HL-60 (cell line): ENCODE measurements at regions not wholly inside any gene's neighbourhood (a gene's known extent, or its start where the extent isn't known, plus 50 kb on each side); places are given as distances from the start of the nearest gene placed in this dataset.

ENCODE experiments used
- GABPA ChIP-seq: IDR thresholded peaks from 2 replicates; pipeline ENCODE4 v1.6.1; 2012; ENCODE audit warnings: low read depth
- POLR2AphosphoS5 ChIP-seq: IDR thresholded peaks from 2 replicates; pipeline ENCODE4 v1.6.1; 2012; ENCODE audit warnings: low read depth
- REST ChIP-seq: IDR thresholded peaks from 2 replicates; pipeline ENCODE4 v1.6.1; 2012; ENCODE audit warnings: low read depth; ENCODE audit not compliant: insufficient replicate concordance
- TF ChIP-seq, protein P1 (sequence below): IDR thresholded peaks from one replicate; pipeline ENCODE4 v1.5.1; 2011; ENCODE audit warnings: low read length, control low read depth, inconsistent platforms; ENCODE audit not compliant: insufficient read depth

GRCh38 chr1:22340873-22341272 is 110.8 kb upstream of the ZBTB40 start:
- TF ChIP-seq POLR2AphosphoS5 (no peak), REST (no peak), GABPA (no peak)
- TF ChIP-seq, protein P1, sequence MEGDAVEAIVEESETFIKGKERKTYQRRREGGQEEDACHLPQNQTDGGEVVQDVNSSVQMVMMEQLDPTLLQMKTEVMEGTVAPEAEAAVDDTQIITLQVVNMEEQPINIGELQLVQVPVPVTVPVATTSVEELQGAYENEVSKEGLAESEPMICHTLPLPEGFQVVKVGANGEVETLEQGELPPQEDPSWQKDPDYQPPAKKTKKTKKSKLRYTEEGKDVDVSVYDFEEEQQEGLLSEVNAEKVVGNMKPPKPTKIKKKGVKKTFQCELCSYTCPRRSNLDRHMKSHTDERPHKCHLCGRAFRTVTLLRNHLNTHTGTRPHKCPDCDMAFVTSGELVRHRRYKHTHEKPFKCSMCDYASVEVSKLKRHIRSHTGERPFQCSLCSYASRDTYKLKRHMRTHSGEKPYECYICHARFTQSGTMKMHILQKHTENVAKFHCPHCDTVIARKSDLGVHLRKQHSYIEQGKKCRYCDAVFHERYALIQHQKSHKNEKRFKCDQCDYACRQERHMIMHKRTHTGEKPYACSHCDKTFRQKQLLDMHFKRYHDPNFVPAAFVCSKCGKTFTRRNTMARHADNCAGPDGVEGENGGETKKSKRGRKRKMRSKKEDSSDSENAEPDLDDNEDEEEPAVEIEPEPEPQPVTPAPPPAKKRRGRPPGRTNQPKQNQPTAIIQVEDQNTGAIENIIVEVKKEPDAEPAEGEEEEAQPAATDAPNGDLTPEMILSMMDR, result no peak
